Trophoblast cell (in vitro differentiated cells and primary cell): ENCODE measurements at regions not wholly inside any gene's neighbourhood (a gene's known extent, or its start where the extent isn't known, plus 50 kb on each side); places are given as distances from the start of the nearest gene placed in this dataset.

ENCODE experiments used
- DNase-seq, 2 donors: peaks; one replicate each; pipeline ENCODE4 v3.0.0-alpha.2; 2016
- H2AFZ ChIP-seq: 2 replicates; pipeline ENCODE4 v1.6.1; 2013; ENCODE audit warnings: low read length, moderate library complexity, mild to moderate bottlenecking; ENCODE audit not compliant: insufficient read depth, poor library complexity
- H2AK5ac ChIP-seq: 2 replicates; pipeline ENCODE4 v1.6.1; 2013; ENCODE audit warnings: mild to moderate bottlenecking, low read length
- H2BK120ac ChIP-seq: 2 replicates; pipeline ENCODE4 v1.6.1; 2013; ENCODE audit warnings: low read length, mild to moderate bottlenecking, moderate library complexity; ENCODE audit not compliant: insufficient read depth, poor library complexity
- H2BK12ac ChIP-seq: 2 replicates; pipeline ENCODE4 v1.6.1; 2013; ENCODE audit warnings: mild to moderate bottlenecking, low read length, moderate library complexity
- H2BK5ac ChIP-seq: 2 replicates; pipeline ENCODE4 v1.6.1; 2013; ENCODE audit warnings: low read length, low read depth, moderate library complexity, mild to moderate bottlenecking; ENCODE audit not compliant: poor library complexity
- H3K14ac ChIP-seq: 2 replicates; pipeline ENCODE4 v1.6.1; 2013; ENCODE audit warnings: mild to moderate bottlenecking, low read length
- H3K18ac ChIP-seq: 2 replicates; pipeline ENCODE4 v1.6.1; 2013; ENCODE audit warnings: mild to moderate bottlenecking, low read length
- H3K23ac ChIP-seq: 2 replicates; pipeline ENCODE4 v1.6.1; 2013; ENCODE audit warnings: low read length
- H3K27ac ChIP-seq: 2 replicates; pipeline ENCODE4 v1.5.1; 2013; ENCODE audit warnings: low read depth, mild to moderate bottlenecking, inconsistent platforms, low read length, moderate library complexity
- H3K27me3 ChIP-seq: 2 replicates; pipeline ENCODE4 v1.6.1; 2013; ENCODE audit warnings: inconsistent platforms, mild to moderate bottlenecking, low read length, moderate library complexity; ENCODE audit not compliant: insufficient read depth
- H3K36me3 ChIP-seq, 2 experiments: 1 replicate in 1 of 2; 2 replicates in 1 of 2; pipeline ENCODE4 v1.6.1; 2013; ENCODE audit warnings: low read length in 2 of 2, mild to moderate bottlenecking in 2 of 2, moderate library complexity in 1 of 2; ENCODE audit not compliant: insufficient read depth in 2 of 2, control insufficient read depth in 1 of 2
- H3K4ac ChIP-seq: 2 replicates; pipeline ENCODE4 v1.6.1; 2013; ENCODE audit warnings: low read depth, mild to moderate bottlenecking, low read length, moderate library complexity
- H3K4me1 ChIP-seq, 2 experiments: 1 replicate in 1 of 2; 2 replicates in 1 of 2; pipeline ENCODE4 v1.6.1; 2013; ENCODE audit warnings: low read length in 2 of 2, mild to moderate bottlenecking in 2 of 2, moderate library complexity in 1 of 2; ENCODE audit not compliant: insufficient read depth in 2 of 2, control insufficient read depth in 1 of 2
- H3K4me2 ChIP-seq: 2 replicates; pipeline ENCODE4 v1.6.1; 2013; ENCODE audit warnings: inconsistent platforms, mild to moderate bottlenecking, low read length, moderate library complexity
- H3K4me3 ChIP-seq: 2 replicates; pipeline ENCODE4 v1.5.1; 2013; ENCODE audit warnings: mild to moderate bottlenecking, low read depth, low read length, inconsistent platforms
- H3K79me1 ChIP-seq: one replicate; pipeline ENCODE4 v1.6.1; 2013; ENCODE audit warnings: low read length
- H3K79me2 ChIP-seq: 2 replicates; pipeline ENCODE4 v1.6.1; 2013; ENCODE audit warnings: low read length, mild to moderate bottlenecking; ENCODE audit not compliant: control insufficient read depth, insufficient read depth, poor library complexity
- H3K9ac ChIP-seq: 2 replicates; pipeline ENCODE4 v1.6.1; 2013; ENCODE audit warnings: mild to moderate bottlenecking, low read length
- H3K9me3 ChIP-seq: 2 replicates; pipeline ENCODE4 v1.6.1; 2013; ENCODE audit warnings: low read depth, mild to moderate bottlenecking, control low read depth, inconsistent platforms, low read length; ENCODE audit not compliant: insufficient read depth
- H4K12ac ChIP-seq: 2 replicates; pipeline ENCODE4 v1.6.1; 2013; ENCODE audit warnings: low read depth, mild to moderate bottlenecking, low read length, moderate library complexity
- H4K8ac ChIP-seq: 2 replicates; pipeline ENCODE4 v1.6.1; 2013; ENCODE audit warnings: low read depth, mild to moderate bottlenecking, low read length, moderate library complexity
- H4K91ac ChIP-seq: one replicate; pipeline ENCODE4 v1.6.1; 2013; ENCODE audit warnings: low read depth, mild to moderate bottlenecking, low read length, moderate library complexity
- WGBS: extraction: QIAGEN DNeasy Blood & Tissue Kit; methylation state at CpG from one replicate; pipeline ENCODE4 v1.1.7; 2013; ENCODE audit warnings: missing lambda C conversion rate; ENCODE audit not compliant: insufficient read length, insufficient coverage; ENCODE audit errors: extremely low coverage; 5-methylcytosine and 5-hydroxymethylcytosine counted together

DNA sequence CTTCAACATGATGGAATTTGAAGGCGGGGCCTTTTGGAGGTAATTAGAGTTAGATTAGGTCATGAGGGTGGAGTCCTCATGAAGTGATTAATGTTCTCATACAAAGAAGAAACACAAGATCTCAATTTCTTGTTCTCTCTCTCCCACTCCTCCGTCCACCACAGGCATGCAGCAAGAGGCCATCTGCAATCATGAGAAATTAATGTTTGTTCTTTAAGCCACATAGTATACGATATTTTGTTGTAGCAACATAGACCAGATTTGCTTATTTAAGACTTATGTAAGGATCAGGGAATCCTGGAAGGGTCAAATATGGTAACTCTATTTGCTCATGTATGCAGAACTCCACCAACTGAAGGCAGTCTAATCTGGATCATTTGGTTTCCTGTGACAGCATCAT, 429.0 kb downstream of the LRIG3 start:
- H3K4me2 ChIP-seq: no peak overlapping the region
- no peaks in the 10 kb centered on the region for H3K36me3 ChIP-seq
- no peak overlapping the region for H2AK5ac ChIP-seq
- no peak overlapping the region for H3K4me3 ChIP-seq
- no peak overlapping the region for H4K91ac ChIP-seq
- H4K12ac ChIP-seq: no peak overlapping the region
- H3K23ac ChIP-seq: no peak overlapping the region
- H4K8ac ChIP-seq: no peak overlapping the region
- no peaks in the 10 kb centered on the region for H3K9me3 ChIP-seq
- no peak overlapping the region for H3K9ac ChIP-seq
- H2AFZ ChIP-seq: no peak overlapping the region
- H3K4ac ChIP-seq: no peak overlapping the region
- H3K27me3 ChIP-seq: no peaks in the 10 kb centered on the region
- H3K4me1 ChIP-seq: no peaks in the 10 kb centered on the region
- no peaks in the 10 kb centered on the region for H3K79me1 ChIP-seq
- H3K27ac ChIP-seq: no peak overlapping the region
- H2BK12ac ChIP-seq: no peak overlapping the region
- no peaks in the 10 kb centered on the region for H3K79me2 ChIP-seq
- no peak overlapping the region for H2BK120ac ChIP-seq
- H2BK5ac ChIP-seq: no peak overlapping the region
- H3K18ac ChIP-seq: no peak overlapping the region
- DNase-seq: no peak
- WGBS: no CpG with 5 or more reads among the region's 3 CpGs
- no peak overlapping the region for H3K14ac ChIP-seq

DNA sequence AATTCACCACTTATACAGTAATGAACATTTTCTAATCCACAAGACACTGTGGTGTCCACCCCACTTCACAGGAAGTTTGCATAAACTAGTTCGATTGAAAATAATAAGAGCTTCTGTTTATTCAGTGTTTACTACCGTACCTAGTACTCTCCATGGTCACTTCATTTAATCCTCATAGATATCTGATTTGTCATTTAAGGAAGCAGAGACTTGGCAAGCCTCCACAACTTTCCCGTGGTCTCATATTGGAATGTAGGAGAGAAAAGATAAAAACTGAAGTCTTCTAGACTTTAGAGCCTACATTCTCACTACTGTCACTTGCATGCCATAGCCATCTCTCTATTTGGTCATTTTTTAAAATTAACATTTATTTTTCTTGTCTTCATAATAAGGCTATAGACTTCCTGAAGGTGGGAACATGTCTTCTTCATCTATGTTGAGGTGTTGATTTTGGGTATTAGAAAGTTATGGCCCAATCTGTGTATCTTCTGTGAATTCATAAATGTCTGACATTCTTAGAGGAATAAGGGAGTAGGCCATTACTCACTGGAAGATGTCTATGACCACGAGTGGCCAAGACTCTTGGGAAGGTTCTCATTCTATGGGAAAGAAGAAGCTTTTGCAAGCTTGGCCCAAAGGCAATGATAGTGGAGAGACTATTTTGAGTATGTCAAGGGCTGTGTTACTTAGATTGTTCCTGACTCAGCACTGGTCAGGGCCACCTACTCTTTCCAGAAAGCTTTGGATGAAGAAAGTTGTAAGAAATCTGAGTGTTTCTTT, 423.7 kb downstream of the LRIG3 start:
- H2BK120ac ChIP-seq: no peak overlapping the region
- H3K9me3 ChIP-seq: no peaks in the 10 kb centered on the region
- no peak overlapping the region for H3K4me2 ChIP-seq
- no peak overlapping the region for H3K14ac ChIP-seq
- H3K27me3 ChIP-seq: no peaks in the 10 kb centered on the region
- no peak overlapping the region for H4K91ac ChIP-seq
- H3K79me1 ChIP-seq: no peaks in the 10 kb centered on the region
- no peak for DNase-seq
- no peak overlapping the region for H2AFZ ChIP-seq
- no peaks in the 10 kb centered on the region for H3K36me3 ChIP-seq
- H2BK12ac ChIP-seq: no peak overlapping the region
- H3K4ac ChIP-seq: no peak overlapping the region
- WGBS: no CpG with 5 or more reads among the region's 4 CpGs
- no peak overlapping the region for H3K4me3 ChIP-seq
- no peak overlapping the region for H4K8ac ChIP-seq
- no peak overlapping the region for H3K23ac ChIP-seq
- H4K12ac ChIP-seq: no peak overlapping the region
- no peak overlapping the region for H3K27ac ChIP-seq
- H2AK5ac ChIP-seq: no peak overlapping the region
- no peak overlapping the region for H3K9ac ChIP-seq
- no peak overlapping the region for H2BK5ac ChIP-seq
- H3K18ac ChIP-seq: no peak overlapping the region
- H3K79me2 ChIP-seq: no peaks in the 10 kb centered on the region
- no peaks in the 10 kb centered on the region for H3K4me1 ChIP-seq

DNA sequence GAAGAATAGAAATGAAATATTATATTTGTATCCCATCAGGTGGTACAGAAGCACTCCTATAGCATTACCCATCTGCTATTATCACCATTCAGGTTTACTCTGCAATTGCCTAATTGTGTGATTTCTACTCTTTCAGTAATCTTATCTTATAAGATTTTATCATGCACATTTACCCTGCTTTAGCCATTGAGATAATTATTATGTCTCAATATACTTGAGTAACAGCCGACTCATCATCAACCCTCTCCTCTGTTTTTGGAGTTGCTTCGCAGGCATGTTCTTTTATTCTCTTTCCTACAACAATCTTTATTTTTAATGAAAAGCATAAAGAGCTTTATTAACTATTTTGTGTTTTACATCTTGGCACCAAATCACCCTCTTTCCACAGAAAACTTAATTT, 419.9 kb downstream of the LRIG3 start:
- no CpG with 5 or more reads among the region's 2 CpGs for WGBS
- no peak overlapping the region for H3K27ac ChIP-seq

DNA sequence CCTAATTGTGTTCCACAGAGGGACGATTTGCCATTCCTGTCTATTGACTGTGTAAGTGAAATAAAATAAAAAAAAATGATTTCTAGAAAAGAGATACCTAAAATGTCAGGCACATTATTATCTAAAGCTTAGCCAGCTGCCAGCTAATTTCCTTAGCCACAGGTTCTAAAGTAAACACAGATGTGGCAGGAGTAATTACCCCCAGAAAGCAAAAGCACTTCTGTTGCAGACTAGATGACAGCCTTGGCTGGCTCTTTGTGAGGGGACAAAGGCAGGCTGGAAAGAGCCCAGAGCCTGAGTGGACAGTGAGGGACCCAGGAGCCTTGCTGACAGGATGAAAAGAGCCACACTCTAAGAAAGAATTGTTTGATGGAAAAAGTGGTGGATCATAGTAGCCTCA, 418.1 kb downstream of the LRIG3 start:
- Histone ChIP-seq H3K36me3 (no peaks in the 10 kb centered on the region), H4K91ac (no peak overlapping the region), H3K23ac (no peak overlapping the region), H3K27me3 (no peaks in the 10 kb centered on the region), H4K8ac (no peak overlapping the region), H3K18ac (no peak overlapping the region), H2BK5ac (no peak overlapping the region), H3K27ac (no peak overlapping the region), H3K14ac (no peak overlapping the region), H2AFZ (no peak overlapping the region), H2BK120ac (no peak overlapping the region), H3K79me2 (no peaks in the 10 kb centered on the region), H4K12ac (no peak overlapping the region), H2BK12ac (no peak overlapping the region), H3K9ac (no peak overlapping the region), H3K4me1 (no peaks in the 10 kb centered on the region), H3K9me3 (no peaks in the 10 kb centered on the region), H3K4me2 (no peak overlapping the region), H2AK5ac (no peak overlapping the region), H3K79me1 (no peaks in the 10 kb centered on the region), H3K4me3 (no peak overlapping the region), H3K4ac (no peak overlapping the region)
- DNase-seq: no peak
- no CpG with 5 or more reads among the region's 1 CpG for WGBS

More for the DNA sequence above, 419.9 kb downstream of the LRIG3 start:
- DNase-seq: peak in 1 of 2 donors; percentile 1
- H3K79me1 ChIP-seq: no peaks in the 10 kb centered on the region
- H3K14ac ChIP-seq: no peak overlapping the region
- H4K91ac ChIP-seq: no peak overlapping the region
- H3K9me3 ChIP-seq: no peaks in the 10 kb centered on the region
- H3K27me3 ChIP-seq: no peaks in the 10 kb centered on the region
- H3K4me2 ChIP-seq: no peak overlapping the region
- H3K23ac ChIP-seq: no peak overlapping the region
- no peak overlapping the region for H2BK5ac ChIP-seq
- no peak overlapping the region for H4K8ac ChIP-seq
- H3K9ac ChIP-seq: no peak overlapping the region
- no peak overlapping the region for H3K4me3 ChIP-seq
- H3K36me3 ChIP-seq: no peaks in the 10 kb centered on the region
- H2AK5ac ChIP-seq: no peak overlapping the region
- no peak overlapping the region for H2AFZ ChIP-seq
- no peak overlapping the region for H2BK120ac ChIP-seq
- no peak overlapping the region for H2BK12ac ChIP-seq
- no peaks in the 10 kb centered on the region for H3K4me1 ChIP-seq
- no peak overlapping the region for H3K4ac ChIP-seq
- no peak overlapping the region for H4K12ac ChIP-seq
- H3K79me2 ChIP-seq: no peaks in the 10 kb centered on the region
- H3K18ac ChIP-seq: no peak overlapping the region
